H1 (cell line): ENCODE measurements at regions not wholly inside any gene's neighbourhood (a gene's known extent, or its start where the extent isn't known, plus 50 kb on each side); places are given as distances from the start of the nearest gene placed in this dataset.

Experiments
- CTCF ChIA-PET: fragments of 300-600 bp; sonication (Branson Sonifier 250); formaldehyde crosslinking; loops from one replicate; lab custom pipeline; 2021; ENCODE audit not compliant: partially characterized antibody; lab: Charles Lee
- POLR2A ChIA-PET: fragments of 300-600 bp; sonication (Branson Sonifier 250); formaldehyde crosslinking; loops from one replicate; lab custom pipeline; 2021; ENCODE audit warnings: inconsistent platforms; ENCODE audit not compliant: partially characterized antibody; lab: Charles Lee
- DNase-seq, 2 experiments: peaks; one replicate each; pipeline versions ENCODE4 v3.0.0 to v3.0.0-alpha.2; 2010 to 2022; ENCODE audit warnings: low spot score in 2 of 2, low read depth in 1 of 2, mixed read lengths in 1 of 2
- FAIRE-seq: peaks from 2 replicates; lab custom pipeline; 2011; peaks lifted over from hg19 to GRCh38; lab: Jason Lieb, UNC
- H2AFZ ChIP-seq: 2 replicates; pipeline ENCODE4 v1.8.1; 2012; ENCODE audit warnings: low read length, inconsistent platforms
- H2AK5ac ChIP-seq: 2 replicates; pipeline ENCODE4 v1.6.1; 2013; ENCODE audit warnings: low read depth, low read length
- H2BK120ac ChIP-seq: replicated peaks from 2 replicates; pipeline ENCODE3; 2013; ENCODE audit warnings: low read depth, low read length, inconsistent platforms
- H2BK12ac ChIP-seq: 2 replicates; pipeline ENCODE4 v1.6.1; 2013; ENCODE audit warnings: low read depth, low read length
- H2BK15ac ChIP-seq: 2 replicates; pipeline ENCODE4 v1.6.1; 2013; ENCODE audit warnings: low read length
- H2BK20ac ChIP-seq: 2 replicates; pipeline ENCODE4 v1.6.1; 2013; ENCODE audit warnings: low read length
- H2BK5ac ChIP-seq: 2 replicates; pipeline ENCODE4 v1.6.1; 2013; ENCODE audit warnings: low read depth, low read length
- H3K14ac ChIP-seq: 2 replicates; pipeline ENCODE4 v1.6.1; 2013; ENCODE audit warnings: inconsistent platforms; ENCODE audit not compliant: insufficient read length
- H3K18ac ChIP-seq: 2 replicates; pipeline ENCODE4 v1.6.1; 2013; ENCODE audit warnings: low read length; ENCODE audit errors: extremely low read depth
- H3K23ac ChIP-seq: 2 replicates; pipeline ENCODE4 v1.6.1; 2013; ENCODE audit warnings: inconsistent platforms; ENCODE audit not compliant: insufficient read length
- H3K23me2 ChIP-seq: 2 replicates; pipeline ENCODE4 v1.6.1; 2013; ENCODE audit warnings: low read depth, low read length
- H3K27ac ChIP-seq: 2 replicates; pipeline ENCODE4 v1.6.1; 2011; ENCODE audit warnings: low read depth, low read length, inconsistent platforms
- H3K27me3 ChIP-seq, 4 experiments: replicated peaks in 1 of 4; 1 replicate in 1 of 4; 2 replicates in 3 of 4; pipeline versions ENCODE4 v1.6.1 to v1.8.1; 2011 to 2013; ENCODE audit warnings: low read length in 3 of 4, mild to moderate bottlenecking in 3 of 4, inconsistent platforms in 2 of 4, mixed read lengths in 2 of 4, moderate library complexity in 1 of 4; ENCODE audit not compliant: control insufficient read depth in 3 of 4, insufficient read depth in 3 of 4; ENCODE audit errors: extremely low read depth in 1 of 4
- H3K36me3 ChIP-seq, 4 experiments: 2 replicates each; pipeline versions ENCODE4 v1.6.1 to v1.8.1; 2011 to 2013; ENCODE audit warnings: mild to moderate bottlenecking in 4 of 4, low read length in 3 of 4, moderate library complexity in 2 of 4, control low read depth in 1 of 4, inconsistent platforms in 1 of 4; ENCODE audit not compliant: insufficient read depth in 4 of 4, control insufficient read depth in 2 of 4
- H3K4ac ChIP-seq: replicated peaks from 2 replicates; pipeline ENCODE3; 2013; ENCODE audit warnings: low read length, low read depth, mixed read lengths, inconsistent platforms; ENCODE audit not compliant: insufficient read length
- H3K4me1 ChIP-seq, 4 experiments: replicated peaks in 1 of 4; 1 replicate in 1 of 4; 2 replicates in 3 of 4; pipeline versions ENCODE4 v1.6.1 to v1.8.1; 2011 to 2013; ENCODE audit warnings: low read length in 3 of 4, inconsistent platforms in 2 of 4, mixed read lengths in 1 of 4; ENCODE audit not compliant: insufficient read depth in 4 of 4, control insufficient read depth in 3 of 4
- H3K4me2 ChIP-seq, 2 experiments: 2 replicates each; pipeline versions ENCODE4 v1.6.1 to v1.8.1; 2011 to 2013; ENCODE audit warnings: low read depth in 2 of 2, low read length in 2 of 2, control low read depth in 1 of 2, inconsistent platforms in 1 of 2, mild to moderate bottlenecking in 1 of 2; ENCODE audit not compliant: insufficient read depth in 1 of 2
- H3K4me3 ChIP-seq, 4 experiments: fragments of 200-600, 300-600 bp in 1 of 4; sonication (generic), shearing (Covaris generic), sonication (Bioruptor Twin) in 1 of 4; 2 replicates each; pipeline versions ENCODE4 v1.5.1 to v1.8.1; 2011 to 2016; ENCODE audit warnings: low read length in 4 of 4, low read depth in 3 of 4, control low read depth in 2 of 4, inconsistent platforms in 2 of 4, mild to moderate bottlenecking in 2 of 4, mixed read lengths in 1 of 4, moderate library complexity in 1 of 4; ENCODE audit not compliant: insufficient read depth in 2 of 4; ENCODE audit errors: extremely low read depth in 1 of 4
- H3K56ac ChIP-seq: replicated peaks from 2 replicates; pipeline ENCODE3; 2013; ENCODE audit warnings: low read depth, mild to moderate bottlenecking, mixed read lengths, low read length, inconsistent platforms; ENCODE audit not compliant: insufficient read length
- H3K79me1 ChIP-seq: 2 replicates; pipeline ENCODE4 v1.6.1; 2013; ENCODE audit warnings: low read depth, low read length, control low read depth
- H3K79me2 ChIP-seq, 2 experiments: 2 replicates each; pipeline versions ENCODE4 v1.6.1 to v1.8.1; 2012 to 2013; ENCODE audit warnings: low read length in 2 of 2, mild to moderate bottlenecking in 2 of 2, inconsistent platforms in 1 of 2; ENCODE audit not compliant: insufficient read depth in 2 of 2, control insufficient read depth in 1 of 2
- H3K9ac ChIP-seq, 4 experiments: replicated peaks in 1 of 4; 1 replicate in 1 of 4; 2 replicates in 3 of 4; pipeline versions ENCODE4 v1.6.1 to v1.8.1; 2011 to 2013; ENCODE audit warnings: low read depth in 3 of 4, low read length in 3 of 4, control low read depth in 2 of 4, mild to moderate bottlenecking in 2 of 4, moderate library complexity in 2 of 4, inconsistent platforms in 1 of 4; ENCODE audit errors: extremely low read depth in 1 of 4
- H3K9me3 ChIP-seq, 2 experiments: 2 replicates each; pipeline versions ENCODE4 v1.6.1 to v1.8.1; 2012 to 2013; ENCODE audit warnings: mild to moderate bottlenecking in 2 of 2, moderate library complexity in 2 of 2, control low read depth in 1 of 2, inconsistent platforms in 1 of 2, low read depth in 1 of 2, low read length in 1 of 2, mixed read lengths in 1 of 2; ENCODE audit not compliant: insufficient read depth in 2 of 2
- H4K20me1 ChIP-seq, 2 experiments: replicated peaks in 1 of 2; 2 replicates each; pipeline versions ENCODE3 to v1.8.1; 2011 to 2013; ENCODE audit warnings: inconsistent platforms in 2 of 2, low read length in 2 of 2, mild to moderate bottlenecking in 1 of 2; ENCODE audit not compliant: insufficient read depth in 2 of 2, control insufficient read depth in 1 of 2
- H4K5ac ChIP-seq: 2 replicates; pipeline ENCODE4 v1.6.1; 2013; ENCODE audit warnings: low read length, low read depth, mixed read lengths, inconsistent platforms; ENCODE audit not compliant: insufficient read length
- H4K8ac ChIP-seq: 2 replicates; pipeline ENCODE4 v1.8.0; 2013; ENCODE audit warnings: mild to moderate bottlenecking, moderate library complexity, low read length, inconsistent platforms; ENCODE audit not compliant: insufficient read depth; ENCODE audit errors: extremely low read depth
- H4K91ac ChIP-seq: replicated peaks from 2 replicates; pipeline ENCODE3; 2013; ENCODE audit warnings: low read length, mixed read lengths, inconsistent platforms; ENCODE audit not compliant: insufficient read length
- CHD1 ChIP-seq: IDR thresholded peaks from 2 replicates; pipeline ENCODE4 v1.6.1; 2012; ENCODE audit warnings: low read depth, low read length, improper control_type of control experiment
- FOSL1 ChIP-seq: IDR thresholded peaks from 2 replicates; pipeline ENCODE4 v1.6.1; 2011; ENCODE audit warnings: mild to moderate bottlenecking, low read depth, low read length, moderate library complexity; ENCODE audit not compliant: insufficient read depth
- JUND ChIP-seq: IDR thresholded peaks from 2 replicates; pipeline ENCODE4 v1.6.1; 2011; ENCODE audit warnings: mild to moderate bottlenecking, improper control_type of control experiment, low read length
- KDM4A ChIP-seq: IDR thresholded peaks from one replicate; pipeline ENCODE4 v1.7.1; 2012; ENCODE audit warnings: low read depth, mild to moderate bottlenecking, moderate library complexity, low read length, inconsistent platforms; ENCODE audit not compliant: severe bottlenecking
- KDM5A ChIP-seq: fragments of 200-600 bp; IDR thresholded peaks from 2 replicates; pipeline ENCODE4 v1.7.1; 2012; ENCODE audit warnings: mild to moderate bottlenecking, low read length, inconsistent platforms, mixed read lengths
- PHF8 ChIP-seq: fragments of 200-600 bp; sonication (generic); conservative IDR thresholded peaks from 2 replicates; pipeline ENCODE4 v1.7.1; 2012; ENCODE audit warnings: low read depth, mild to moderate bottlenecking, inconsistent platforms, low read length, moderate library complexity
- POLR2A ChIP-seq, 2 experiments: IDR thresholded peaks; 1 replicate in 1 of 2; 2 replicates in 1 of 2; pipeline ENCODE4 v1.6.1; 2011; ENCODE audit warnings: low read depth in 2 of 2, low read length in 2 of 2, mild to moderate bottlenecking in 2 of 2; ENCODE audit errors: control extremely low read depth in 1 of 2
- POLR2AphosphoS5 ChIP-seq: IDR thresholded peaks from 2 replicates; pipeline ENCODE4 v1.6.1; 2011; ENCODE audit warnings: low read depth, low read length
- POU5F1 ChIP-seq: IDR thresholded peaks from 2 replicates; pipeline ENCODE4 v1.6.1; 2011; ENCODE audit warnings: low read depth, mild to moderate bottlenecking, low read length, moderate library complexity
- RBBP5 ChIP-seq: IDR thresholded peaks from 2 replicates; pipeline ENCODE4 v1.7.1; 2012; ENCODE audit warnings: low read depth, mild to moderate bottlenecking, inconsistent platforms, low read length, moderate library complexity, borderline replicate concordance
- SAP30 ChIP-seq: fragments of 300-600 bp; sonication (generic); IDR thresholded peaks from 2 replicates; pipeline ENCODE4 v1.7.1; 2012; ENCODE audit warnings: low read length, moderate library complexity, mild to moderate bottlenecking, inconsistent platforms; ENCODE audit not compliant: insufficient read depth, insufficient replicate concordance
- SIRT6 ChIP-seq: IDR thresholded peaks from one replicate; pipeline ENCODE4 v1.7.1; 2012; ENCODE audit warnings: low read length, inconsistent platforms
- USF2 ChIP-seq: IDR thresholded peaks from 2 replicates; pipeline ENCODE4 v1.6.1; 2011; ENCODE audit warnings: low read length, improper control_type of control experiment
- TF ChIP-seq, protein P1 (sequence below): IDR thresholded peaks from 2 replicates; pipeline ENCODE4 v1.6.1; 2012; ENCODE audit warnings: inconsistent platforms
- TF ChIP-seq, protein P2 (sequence below): IDR thresholded peaks from 2 replicates; pipeline ENCODE4 v1.6.1; 2012; ENCODE audit warnings: inconsistent platforms

DNA sequence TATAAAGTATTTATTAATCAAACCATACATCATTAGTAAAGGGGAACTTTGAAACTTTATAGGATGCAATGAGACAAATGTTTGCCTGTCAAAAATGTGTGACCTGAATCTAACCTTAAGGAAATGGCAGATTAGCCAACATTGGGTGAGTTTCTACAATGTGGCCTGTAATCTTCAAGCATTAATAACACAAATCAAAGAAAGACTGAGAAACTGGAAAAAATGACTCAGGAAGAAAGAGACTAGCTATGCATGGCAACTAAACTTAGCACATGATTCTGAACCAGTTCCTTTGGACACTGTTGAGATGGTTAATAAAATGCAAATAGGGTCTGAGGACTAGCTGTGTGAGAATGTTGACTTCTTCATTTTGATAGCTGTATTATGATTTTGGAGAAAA lies 628.6 kb upstream of the ID2 start:
- Histone ChIP-seq H3K79me2 (no peaks in the 10 kb centered on the region), H3K14ac (no peak overlapping the region), H3K23ac (no peak overlapping the region), H2BK20ac (no peak overlapping the region), H3K4me1 (no peaks in the 10 kb centered on the region), H3K4me2 (no peak overlapping the region), H3K36me3 (no peaks in the 10 kb centered on the region), H2BK12ac (no peak overlapping the region), H2BK15ac (no peak overlapping the region), H3K9ac (no peak overlapping the region), H3K18ac (no peak overlapping the region), H3K23me2 (no peaks in the 10 kb centered on the region), H3K9me3 (no peaks in the 10 kb centered on the region), H3K79me1 (no peaks in the 10 kb centered on the region), H4K8ac (no peak overlapping the region), H3K27me3 (no peaks in the 10 kb centered on the region), H4K20me1 (no peaks in the 10 kb centered on the region), H3K4me3 (no peak overlapping the region), H4K91ac (no peak overlapping the region), H2AK5ac (no peak overlapping the region), H3K4ac (no peak overlapping the region), H3K27ac (no peak overlapping the region), H2AFZ (no peak overlapping the region), H3K56ac (no peak overlapping the region), H2BK120ac (no peak overlapping the region), H2BK5ac (no peak overlapping the region), H4K5ac (no peak overlapping the region)
- ChIA-PET CTCF (interaction anchor here (0.6 kb wide), 1 partner anchor 547 kb away, joined by 3 read pairs; no protein-coding TSS in a partner anchor), POLR2A (no interaction called here)
- FAIRE-seq = no peak
- no peak for DNase-seq
- TF ChIP-seq KDM4A (no peak), POLR2A (IDR thresholded peaks at IDR 0.05; ENCODE audit: control extremely low read depth in 1 of 2, low read depth in 2 of 2, low read length in 2 of 2) (no peak), POLR2AphosphoS5 (no peak), SIRT6 (no peak), SAP30 (no peak), JUND (no peak), PHF8 (no peak), RBBP5 (no peak), USF2 (no peak), CHD1 (no peak), FOSL1 (no peak), KDM5A (no peak), POU5F1 (no peak)
- TF ChIP-seq, protein P1, sequence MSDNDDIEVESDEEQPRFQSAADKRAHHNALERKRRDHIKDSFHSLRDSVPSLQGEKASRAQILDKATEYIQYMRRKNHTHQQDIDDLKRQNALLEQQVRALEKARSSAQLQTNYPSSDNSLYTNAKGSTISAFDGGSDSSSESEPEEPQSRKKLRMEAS = no peak
- TF ChIP-seq, protein P2, sequence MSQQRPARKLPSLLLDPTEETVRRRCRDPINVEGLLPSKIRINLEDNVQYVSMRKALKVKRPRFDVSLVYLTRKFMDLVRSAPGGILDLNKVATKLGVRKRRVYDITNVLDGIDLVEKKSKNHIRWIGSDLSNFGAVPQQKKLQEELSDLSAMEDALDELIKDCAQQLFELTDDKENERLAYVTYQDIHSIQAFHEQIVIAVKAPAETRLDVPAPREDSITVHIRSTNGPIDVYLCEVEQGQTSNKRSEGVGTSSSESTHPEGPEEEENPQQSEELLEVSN = no peak
